ENCODE measurements at regions not wholly inside any gene's neighbourhood (a gene's known extent, or its start where the extent isn't known, plus 50 kb on each side); places are given as distances from the start of the nearest gene placed in this dataset.
"Not testable (repeated sequence)": the region's sequence is repeated elsewhere in the genome, so short reads cannot be mapped to it uniquely, and the experiment has no call there.

- peak in 1 of 2 experiments; percentile 8 for DNase-seq
Observed at GRCh38 chr1:239952348-239953308, 139.1 kb upstream of the FMN2 start.

- no peak for DNase-seq
Observed at GRCh38 chr1:239954836-239955235, 136.8 kb upstream of the FMN2 start.

GRCh38 chr1:239955431-239955830, 136.3 kb upstream of the FMN2 start:
- DNase-seq, result no peak

- DNase-seq, result no peak
Observed at GRCh38 chr1:239956263-239956662, 135.4 kb upstream of the FMN2 start.

GRCh38 chr1:239958063-239958462, 133.6 kb upstream of the FMN2 start:
- no peak for DNase-seq

DNA sequence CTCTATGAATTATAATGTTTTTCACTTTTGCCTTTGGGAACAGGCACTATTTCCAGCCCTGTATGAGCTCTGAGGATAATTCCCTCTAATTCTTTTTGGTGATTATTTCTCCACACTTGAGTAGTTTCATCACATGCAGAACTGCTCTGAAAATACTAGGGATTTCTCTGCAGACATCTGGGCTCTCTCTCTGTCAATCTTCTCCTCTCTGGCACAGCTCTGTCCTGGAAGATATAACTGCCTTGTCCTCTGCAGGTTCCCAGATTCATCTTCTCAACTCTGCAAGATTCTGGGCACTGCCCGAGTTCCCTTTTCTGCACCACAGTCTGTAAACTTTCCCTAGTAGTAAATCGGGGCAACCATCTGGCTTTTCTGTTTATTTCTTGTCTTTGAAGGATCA, 131.3 kb upstream of the FMN2 start:
- DNase-seq, result no peak

DNA sequence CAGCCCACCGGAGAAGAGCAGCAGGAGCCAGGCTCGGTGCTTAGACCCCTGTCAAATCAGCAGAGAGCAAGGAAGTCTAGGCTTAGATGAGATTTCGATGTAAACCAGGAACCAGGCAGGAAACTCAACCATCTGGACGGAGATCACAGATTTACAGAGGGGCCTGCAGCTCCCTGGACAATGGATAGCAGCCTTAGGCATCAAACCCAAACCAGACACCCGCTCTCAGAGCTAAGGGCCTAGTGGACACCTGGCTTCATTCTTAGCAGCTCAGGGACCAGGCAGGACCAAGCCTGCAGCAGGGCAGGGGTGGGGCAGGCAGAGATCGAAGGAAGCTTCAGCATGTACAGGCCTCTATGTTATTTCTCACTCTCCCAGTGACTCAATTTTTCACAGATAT, 127.8 kb upstream of the FMN2 start:
- no peak for DNase-seq

GRCh38 chr1:239976130-239976968, 115.3 kb upstream of the FMN2 start:
- DNase-seq, result peak; percentile 21 to 30

GRCh38 chr1:239977416-239977815, 114.3 kb upstream of the FMN2 start:
- no peak for DNase-seq

GRCh38 chr1:239979456-239979855, 112.2 kb upstream of the FMN2 start:
- DNase-seq, result no peak

DNA sequence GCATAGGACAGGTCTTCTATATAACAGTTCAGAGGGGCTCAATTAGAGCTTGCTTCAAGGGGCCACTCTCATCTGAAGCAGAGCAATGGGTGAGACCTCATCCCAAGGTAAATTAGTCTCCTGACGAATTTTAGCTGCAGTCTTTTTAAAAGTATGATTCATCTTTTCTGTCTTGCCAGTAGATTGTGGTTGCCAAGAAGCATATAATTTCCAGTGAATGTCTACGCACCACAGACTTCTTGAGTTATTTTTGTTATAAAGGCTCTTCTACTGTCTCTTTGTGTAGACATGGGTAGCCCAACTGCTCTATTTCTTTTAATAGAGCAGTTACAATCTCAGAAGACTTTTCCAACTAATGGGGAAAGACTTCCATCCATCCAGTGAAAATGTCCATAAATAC, 108.9 kb upstream of the FMN2 start:
- no peak for DNase-seq

DNA sequence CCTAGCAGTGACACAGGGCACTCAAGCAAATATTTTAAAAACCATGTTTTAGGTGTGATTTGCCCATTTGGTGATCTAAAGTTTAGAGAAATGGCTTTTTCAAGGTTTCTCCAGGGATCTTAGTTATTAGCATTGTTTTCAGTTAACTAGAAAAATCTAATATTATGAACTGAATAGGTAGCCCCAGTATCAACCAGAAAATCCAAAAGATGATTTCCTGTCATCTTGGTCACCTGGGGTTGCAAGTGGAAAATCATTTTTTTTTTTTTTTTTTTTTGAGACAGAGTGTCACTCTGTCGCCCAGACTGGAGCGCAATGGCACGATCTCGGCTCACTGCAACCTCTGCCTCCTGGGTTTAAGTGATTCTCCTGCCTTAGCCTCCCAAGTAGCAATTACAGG, 106.6 kb upstream of the FMN2 start:
- no peak for DNase-seq

- no peak for DNase-seq
Observed at GRCh38 chr1:239987103-239987745, 104.5 kb upstream of the FMN2 start.

- DNase-seq, result no peak
Observed at GRCh38 chr1:239989990-239990389, 101.7 kb upstream of the FMN2 start.

- not testable (repeated sequence) for DNase-seq
Observed at GRCh38 chr1:239992566-239992965, 99.1 kb upstream of the FMN2 start.

DNA sequence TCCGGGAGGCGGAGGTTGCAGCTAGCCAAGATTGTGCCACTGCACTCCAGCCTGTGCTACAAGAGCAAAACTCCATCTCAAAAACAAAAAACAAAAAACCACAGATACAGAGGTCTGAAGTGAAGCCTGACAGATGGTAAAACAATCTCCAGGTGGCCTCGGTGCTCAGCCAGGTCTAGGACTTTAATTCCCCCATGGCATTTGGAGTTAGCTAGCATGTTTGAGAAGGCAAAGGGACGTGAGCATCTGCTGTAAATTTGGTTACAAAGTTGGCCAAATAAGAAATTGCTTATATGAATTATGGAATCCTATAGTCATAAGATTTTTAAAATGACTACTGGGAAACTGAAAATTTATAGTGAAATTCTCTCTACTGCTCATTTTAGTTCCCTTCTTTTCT, 98.3 kb upstream of the FMN2 start:
- no peak for DNase-seq

DNA sequence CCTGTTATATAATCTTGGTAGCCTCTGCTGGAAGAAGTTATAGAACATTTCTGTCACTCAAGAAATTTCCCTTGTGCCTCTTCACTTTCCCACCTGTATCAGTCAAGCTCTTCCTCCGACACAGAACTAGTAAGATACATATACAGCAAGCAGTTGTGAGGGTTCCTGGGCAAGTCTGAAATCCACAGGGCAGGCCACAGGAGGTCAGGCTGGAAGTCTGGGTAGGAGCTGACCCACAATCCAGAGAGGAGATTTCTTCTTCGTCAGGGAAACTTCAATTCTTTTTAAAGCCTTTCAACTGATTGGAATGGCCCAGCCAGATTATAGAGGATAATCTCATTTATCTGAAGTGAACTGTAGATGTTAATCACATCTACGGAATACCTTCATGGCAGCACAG, 96.4 kb upstream of the FMN2 start:
- no peak for DNase-seq

DNA sequence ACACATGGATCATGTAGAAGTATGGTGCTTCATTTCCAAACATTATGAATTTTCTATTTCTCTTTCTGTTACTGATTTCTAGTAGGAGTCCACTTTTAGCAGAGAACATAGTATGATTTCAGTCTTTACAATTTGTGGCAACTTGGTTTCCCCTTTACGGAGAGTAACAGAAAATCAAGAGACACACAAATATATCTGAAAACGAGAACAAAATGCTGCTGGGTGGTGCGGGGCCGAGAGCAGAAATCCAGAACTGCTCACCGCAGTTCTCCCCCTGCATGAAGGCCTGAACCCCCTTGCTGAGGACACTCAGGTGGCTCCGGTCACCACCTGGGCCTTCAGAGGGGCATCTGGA, 94.5 kb upstream of the FMN2 start:
- DNase-seq, result no peak

DNA sequence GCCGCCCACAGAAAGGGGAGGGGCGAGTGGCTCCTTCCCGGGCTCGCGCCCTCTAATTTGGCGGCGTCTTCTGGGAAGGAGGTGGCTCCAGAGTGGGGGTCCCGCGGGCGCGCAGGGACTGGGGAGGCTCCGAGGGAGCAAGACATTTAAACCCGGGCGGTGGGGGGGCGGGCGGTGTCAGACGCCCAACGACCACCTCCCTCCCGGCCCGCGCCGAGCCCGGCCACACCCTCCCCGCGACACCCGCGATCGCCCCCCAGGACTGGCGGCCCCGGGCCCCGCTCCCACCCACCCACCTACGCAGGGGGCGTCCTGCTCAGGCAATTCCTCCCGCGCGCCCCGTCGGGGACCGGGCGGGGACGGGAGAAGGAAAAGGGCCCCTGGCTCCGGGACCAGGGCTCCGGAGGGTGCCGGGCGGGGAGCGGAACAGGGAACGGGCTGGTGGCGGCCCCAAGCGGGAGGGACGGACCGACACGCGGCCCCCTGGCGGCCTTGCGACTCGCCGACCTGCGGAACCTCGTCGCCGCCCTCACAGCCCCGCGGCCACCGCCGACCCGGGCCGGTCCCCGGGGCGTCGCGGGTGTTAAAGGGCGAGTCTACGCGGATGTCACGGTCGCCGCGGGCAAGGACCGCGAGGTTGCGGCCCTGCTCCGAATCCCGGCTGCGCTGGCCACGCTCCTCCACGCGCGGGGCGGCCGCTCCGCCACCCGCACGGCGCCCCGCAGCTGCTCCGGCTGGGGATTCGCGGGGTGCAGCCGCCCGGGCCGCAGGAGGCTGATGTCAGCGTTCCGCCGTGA, 94.0 kb upstream of the FMN2 start:
- DNase-seq, result peak in 1 of 2 experiments; percentile 5

GRCh38 chr1:239998312-239998649, 93.4 kb upstream of the FMN2 start:
- no peak for DNase-seq

- no peak for DNase-seq
Observed at GRCh38 chr1:239999170-239999569, 92.5 kb upstream of the FMN2 start.

- DNase-seq, result no peak
Observed at GRCh38 chr1:240000634-240001033, 91.0 kb upstream of the FMN2 start.
